Kidney (tissue), 13 donors: ENCODE measurements at regions not wholly inside any gene's neighbourhood (a gene's known extent, or its start where the extent isn't known, plus 50 kb on each side); places are given as distances from the start of the nearest gene placed in this dataset.

Experiments
- DNase-seq, 5 donors: peaks; one replicate each; pipeline ENCODE4 v3.0.0-alpha.2; 2013 to 2020
- FAIRE-seq: peaks from 2 replicates; lab custom pipeline; 2012; peaks lifted over from hg19 to GRCh38; lab: Jason Lieb, UNC
- H3K27ac ChIP-seq, 2 donors: one replicate each; pipeline ENCODE4 v1.7.0; 2013; ENCODE audit warnings: low read depth in 2 of 2, low read length in 2 of 2, inconsistent platforms in 1 of 2
- H3K27me3 ChIP-seq: one replicate; pipeline ENCODE4 v1.7.1; 2013; ENCODE audit warnings: low read length, inconsistent platforms; ENCODE audit not compliant: control insufficient read depth, insufficient read depth
- H3K36me3 ChIP-seq, 3 donors: one replicate each; pipeline versions ENCODE4 v1.7.0 to v1.7.1; 2013; ENCODE audit warnings: low read length in 3 of 3, control low read depth in 1 of 3, inconsistent platforms in 1 of 3; ENCODE audit not compliant: insufficient read depth in 3 of 3, control insufficient read depth in 2 of 3
- H3K4me1 ChIP-seq, 3 donors: one replicate each; pipeline versions ENCODE4 v1.7.0 to v1.7.1; 2013; ENCODE audit warnings: low read length in 3 of 3, inconsistent platforms in 1 of 3, low read depth in 1 of 3; ENCODE audit not compliant: control insufficient read depth in 2 of 3, insufficient read depth in 2 of 3
- H3K4me3 ChIP-seq, 3 donors: one replicate each; pipeline versions ENCODE4 v1.7.0 to v1.8.1; 2013; ENCODE audit warnings: low read length in 3 of 3, control low read depth in 1 of 3, inconsistent platforms in 1 of 3
- H3K9ac ChIP-seq, 3 donors: one replicate each; pipeline versions ENCODE4 v1.7.0 to v1.7.1; 2013; ENCODE audit warnings: low read length in 3 of 3, control low read depth in 1 of 3, inconsistent platforms in 1 of 3
- H3K9me3 ChIP-seq, 3 donors: one replicate each; pipeline versions ENCODE4 v1.7.0 to v1.7.1; 2013; ENCODE audit warnings: low read length in 3 of 3, control low read depth in 1 of 3, inconsistent platforms in 1 of 3; ENCODE audit not compliant: control insufficient read depth in 2 of 3, insufficient read depth in 1 of 3
- intact Hi-C: fragments of 100-400 bp; cut with DNase I; formaldehyde crosslinking; loops from one replicate; pipeline ENCODE4 v1.11.1; 2022
- TF ChIP-seq, protein P1 (sequence below): IDR thresholded peaks from 3 replicates; pipeline ENCODE4 v1.5.1; 2012; ENCODE audit warnings: mild to moderate bottlenecking, moderate library complexity, borderline replicate concordance; ENCODE audit not compliant: insufficient read depth; ENCODE audit errors: extremely low read depth
- donor health status: control.
- donor health status: control.
- donor health status: control.
- donor health status: control.
- donor health status: control.
- donor health status: DM: yes; HTN: yes; CAD: no.
- donor health status: Normal renal cell carcinoma (clear cell type).

DNA sequence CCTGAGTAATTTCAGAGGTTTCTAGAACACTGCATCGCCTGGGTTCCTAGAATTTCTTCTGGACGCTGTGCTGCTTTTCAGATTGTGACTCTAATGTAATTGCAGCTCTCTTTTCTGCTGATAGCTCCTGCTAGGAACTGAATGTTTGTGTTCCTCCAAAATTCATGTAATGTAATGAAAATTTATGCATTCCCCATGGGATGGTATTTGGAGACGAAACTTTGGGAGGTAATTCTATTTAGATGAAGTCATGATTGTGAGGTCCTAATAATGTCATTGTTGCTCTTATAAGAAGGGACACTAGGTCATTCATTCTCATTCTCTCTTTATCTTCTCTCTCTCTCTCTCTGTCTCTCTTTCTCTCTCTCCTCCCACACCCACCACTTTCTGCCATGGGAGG lies 223.9 kb upstream of the DOK6 start:
- intact Hi-C loops, result no loop called here
- Histone ChIP-seq H3K9ac (no peak overlapping the region), H3K9me3 (peaks cover 0 to 6% (median 0%) of the 10 kb centered on the region in 3 donors), H3K36me3 (no peaks in the 10 kb centered on the region), H3K27me3 (no peaks in the 10 kb centered on the region), H3K27ac (no peak overlapping the region), H3K4me1 (no peaks in the 10 kb centered on the region), H3K4me3 (no peak overlapping the region)
- DNase-seq, result no peak
- TF ChIP-seq, protein P1, sequence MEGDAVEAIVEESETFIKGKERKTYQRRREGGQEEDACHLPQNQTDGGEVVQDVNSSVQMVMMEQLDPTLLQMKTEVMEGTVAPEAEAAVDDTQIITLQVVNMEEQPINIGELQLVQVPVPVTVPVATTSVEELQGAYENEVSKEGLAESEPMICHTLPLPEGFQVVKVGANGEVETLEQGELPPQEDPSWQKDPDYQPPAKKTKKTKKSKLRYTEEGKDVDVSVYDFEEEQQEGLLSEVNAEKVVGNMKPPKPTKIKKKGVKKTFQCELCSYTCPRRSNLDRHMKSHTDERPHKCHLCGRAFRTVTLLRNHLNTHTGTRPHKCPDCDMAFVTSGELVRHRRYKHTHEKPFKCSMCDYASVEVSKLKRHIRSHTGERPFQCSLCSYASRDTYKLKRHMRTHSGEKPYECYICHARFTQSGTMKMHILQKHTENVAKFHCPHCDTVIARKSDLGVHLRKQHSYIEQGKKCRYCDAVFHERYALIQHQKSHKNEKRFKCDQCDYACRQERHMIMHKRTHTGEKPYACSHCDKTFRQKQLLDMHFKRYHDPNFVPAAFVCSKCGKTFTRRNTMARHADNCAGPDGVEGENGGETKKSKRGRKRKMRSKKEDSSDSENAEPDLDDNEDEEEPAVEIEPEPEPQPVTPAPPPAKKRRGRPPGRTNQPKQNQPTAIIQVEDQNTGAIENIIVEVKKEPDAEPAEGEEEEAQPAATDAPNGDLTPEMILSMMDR, result no peak
- FAIRE-seq, result no peak

- intact Hi-C loops, result no loop called here
- TF ChIP-seq, protein P1, result no peak
- no peaks in the 10 kb centered on the region for H3K4me1 ChIP-seq
- FAIRE-seq, result no peak
- H3K27me3 ChIP-seq, result no peaks in the 10 kb centered on the region
- no peak for DNase-seq
- H3K27ac ChIP-seq, result no peak overlapping the region
- H3K9me3 ChIP-seq, result peaks cover 0 to 6% (median 0%) of the 10 kb centered on the region in 3 donors
- no peaks in the 10 kb centered on the region for H3K36me3 ChIP-seq
- H3K4me3 ChIP-seq, result no peak overlapping the region
- no peak overlapping the region for H3K9ac ChIP-seq
Measured at GRCh38 chr18:69177702-69178101, 223.0 kb upstream of the DOK6 start.

- Histone ChIP-seq H3K36me3 (no peaks in the 10 kb centered on the region), H3K4me3 (no peak overlapping the region), H3K4me1 (no peaks in the 10 kb centered on the region), H3K27me3 (no peaks in the 10 kb centered on the region), H3K9me3 (no peaks in the 10 kb centered on the region), H3K9ac (no peak overlapping the region), H3K27ac (no peak overlapping the region)
- TF ChIP-seq, protein P1, result no peak
- FAIRE-seq (no peak), DNase-seq (no peak)
- intact Hi-C loops, result no loop called here
Measured at GRCh38 chr18:69186162-69186561, 214.5 kb upstream of the DOK6 start.

- no peak overlapping the region for H3K9ac ChIP-seq
- TF ChIP-seq, protein P1, result no peak
- intact Hi-C loops, result no loop called here
Measured at GRCh38 chr18:69196336-69196735, 204.4 kb upstream of the DOK6 start.

More at GRCh38 chr18:69196336-69196735, 204.4 kb upstream of the DOK6 start:
- Histone ChIP-seq H3K9me3 (no peaks in the 10 kb centered on the region), H3K4me1 (no peaks in the 10 kb centered on the region), H3K27me3 (no peaks in the 10 kb centered on the region), H3K27ac (no peak overlapping the region), H3K36me3 (no peaks in the 10 kb centered on the region), H3K4me3 (no peak overlapping the region)
- no peak for FAIRE-seq
- no peak for DNase-seq
